ENCODE measurements at regions not wholly inside any gene's neighbourhood (a gene's known extent, or its start where the extent isn't known, plus 50 kb on each side); places are given as distances from the start of the nearest gene placed in this dataset.

DNA sequence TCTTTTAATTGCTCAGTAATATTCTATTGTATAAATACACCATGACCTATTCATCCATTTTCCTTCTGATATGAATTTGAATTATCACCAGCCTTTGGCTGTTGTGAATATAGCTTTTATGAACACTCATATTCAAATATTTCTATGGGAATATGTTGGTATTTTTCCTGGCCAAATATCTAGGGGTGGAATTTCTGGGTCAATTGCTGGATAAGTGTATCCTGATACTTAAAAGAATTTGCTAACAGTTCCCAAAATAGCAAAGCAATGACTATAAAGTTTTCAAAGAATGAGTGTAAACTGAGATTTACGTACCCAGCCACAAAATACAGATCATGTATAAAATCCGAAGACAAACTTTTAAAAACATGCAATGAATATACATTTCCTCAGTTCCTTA lies 148.7 kb upstream of the CLEC14A start:
- TF ChIP-seq SP1 (IDR thresholded peaks at IDR 0.05) = no peak
- no peak for TF ChIP-seq SP1 (CRISPR knock-in tag; IDR thresholded peaks at IDR 0.05)
- no peak for TF ChIP-seq RELA (CRISPR knock-in tag; IDR thresholded peaks at IDR 0.05)

Measured in HepG2 (cell line).